Uterus (tissue), 2 donors: ENCODE measurements at regions not wholly inside any gene's neighbourhood (a gene's known extent, or its start where the extent isn't known, plus 50 kb on each side); places are given as distances from the start of the nearest gene placed in this dataset.

Source experiments
- POLR2A ChIP-seq, 2 donors: fragments of 450-650 bp; IDR thresholded peaks; one replicate each; pipeline ENCODE4 v1.6.1; 2016; ENCODE audit warnings: antibody characterized with exemption in 2 of 2, mild to moderate bottlenecking in 1 of 2, moderate library complexity in 1 of 2
- TF ChIP-seq, protein P1 (sequence below), 4 experiments: fragments of 200-600 bp in 2 of 4; fragments of 450-650 bp in 2 of 4; sonication (generic) in 2 of 4; IDR thresholded peaks; one replicate each; pipeline ENCODE4 v1.5.1; 2016 to 2019; ENCODE audit warnings: antibody characterized with exemption in 4 of 4, mild to moderate bottlenecking in 2 of 4, moderate library complexity in 1 of 4

- TF ChIP-seq, protein P1, sequence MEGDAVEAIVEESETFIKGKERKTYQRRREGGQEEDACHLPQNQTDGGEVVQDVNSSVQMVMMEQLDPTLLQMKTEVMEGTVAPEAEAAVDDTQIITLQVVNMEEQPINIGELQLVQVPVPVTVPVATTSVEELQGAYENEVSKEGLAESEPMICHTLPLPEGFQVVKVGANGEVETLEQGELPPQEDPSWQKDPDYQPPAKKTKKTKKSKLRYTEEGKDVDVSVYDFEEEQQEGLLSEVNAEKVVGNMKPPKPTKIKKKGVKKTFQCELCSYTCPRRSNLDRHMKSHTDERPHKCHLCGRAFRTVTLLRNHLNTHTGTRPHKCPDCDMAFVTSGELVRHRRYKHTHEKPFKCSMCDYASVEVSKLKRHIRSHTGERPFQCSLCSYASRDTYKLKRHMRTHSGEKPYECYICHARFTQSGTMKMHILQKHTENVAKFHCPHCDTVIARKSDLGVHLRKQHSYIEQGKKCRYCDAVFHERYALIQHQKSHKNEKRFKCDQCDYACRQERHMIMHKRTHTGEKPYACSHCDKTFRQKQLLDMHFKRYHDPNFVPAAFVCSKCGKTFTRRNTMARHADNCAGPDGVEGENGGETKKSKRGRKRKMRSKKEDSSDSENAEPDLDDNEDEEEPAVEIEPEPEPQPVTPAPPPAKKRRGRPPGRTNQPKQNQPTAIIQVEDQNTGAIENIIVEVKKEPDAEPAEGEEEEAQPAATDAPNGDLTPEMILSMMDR (IDR thresholded peaks at IDR 0.05), result no peak
- no peak for TF ChIP-seq POLR2A (IDR thresholded peaks at IDR 0.05)
Observed at GRCh38 chr13:50203256-50203941, 188.2 kb downstream of the KCNRG start.
